Activated T-cell treated with anti-CD3 and anti-CD28 coated beads, Interleukin-2, amount 50 U/mL, for 1 hour (primary cell): ENCODE measurements at regions not wholly inside any gene's neighbourhood (a gene's known extent, or its start where the extent isn't known, plus 50 kb on each side); places are given as distances from the start of the nearest gene placed in this dataset.

ENCODE experiments used
- DNase-seq: peaks from one replicate; pipeline ENCODE4 v3.0.0-alpha.2; 2020

DNA sequence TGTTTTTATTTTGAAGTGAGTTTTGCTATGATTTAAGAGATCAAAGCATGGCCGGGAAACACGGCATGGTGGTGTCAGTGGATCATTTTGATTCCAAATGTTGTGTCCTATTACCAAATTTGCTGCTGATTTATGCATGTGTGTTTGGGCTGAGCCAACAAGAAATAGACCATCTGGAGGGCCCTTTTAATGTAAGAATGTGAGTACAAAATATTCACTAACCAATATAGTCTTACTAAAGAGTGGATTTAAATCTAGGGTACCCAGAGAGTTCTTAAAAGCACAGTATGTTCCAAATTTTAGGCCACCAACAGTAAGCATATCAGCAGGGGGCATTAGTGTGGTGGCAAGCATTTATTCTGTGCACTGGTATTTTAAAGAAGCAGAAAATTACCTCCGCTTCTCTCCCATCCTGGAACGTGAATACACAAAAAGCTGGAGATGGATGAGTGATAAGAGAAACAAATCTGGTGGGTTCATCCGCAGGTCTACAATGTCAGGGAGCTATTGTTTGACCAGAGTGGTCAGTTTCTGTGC lies 444.4 kb upstream of the IGFBP7 start:
- DNase-seq, result no peak

DNA sequence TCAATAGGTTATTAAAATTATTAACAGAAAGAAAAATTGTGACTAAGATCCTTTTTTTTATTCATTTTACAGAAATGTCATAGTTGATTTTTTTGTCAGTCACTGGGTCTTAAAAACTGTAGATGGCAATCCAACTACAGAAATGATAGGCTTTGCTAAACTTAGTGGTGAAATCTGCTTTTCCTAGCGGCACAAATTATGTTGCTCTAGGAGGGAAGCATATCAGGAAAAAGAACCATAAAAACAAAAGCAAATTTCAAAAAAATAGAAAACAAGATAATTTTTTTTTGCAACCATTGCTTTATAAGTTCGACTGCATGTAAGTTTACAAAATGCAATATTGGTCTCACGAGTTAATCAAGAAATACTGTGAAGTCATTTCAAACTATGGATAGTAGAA lies 443.5 kb upstream of the IGFBP7 start:
- no peak for DNase-seq

DNA sequence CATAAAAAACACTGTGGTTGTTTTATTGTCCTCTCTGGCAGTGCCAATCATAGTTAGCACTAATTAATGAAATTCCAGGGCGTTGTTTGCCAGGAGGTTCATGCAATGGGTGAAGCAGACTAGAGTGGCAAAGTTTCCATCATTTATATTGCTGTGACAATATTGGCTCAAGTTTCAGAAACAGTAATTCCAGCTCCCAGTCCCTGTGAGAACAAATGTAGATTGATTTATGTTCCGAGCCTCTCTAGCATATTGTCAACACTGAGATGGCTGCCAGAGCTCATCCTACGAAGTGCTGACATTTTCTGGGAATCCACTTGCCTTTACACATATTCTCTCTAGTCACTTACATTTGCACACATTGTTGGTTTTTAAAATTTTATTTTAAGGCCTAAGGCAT lies 440.0 kb upstream of the IGFBP7 start:
- DNase-seq, result no peak

DNA sequence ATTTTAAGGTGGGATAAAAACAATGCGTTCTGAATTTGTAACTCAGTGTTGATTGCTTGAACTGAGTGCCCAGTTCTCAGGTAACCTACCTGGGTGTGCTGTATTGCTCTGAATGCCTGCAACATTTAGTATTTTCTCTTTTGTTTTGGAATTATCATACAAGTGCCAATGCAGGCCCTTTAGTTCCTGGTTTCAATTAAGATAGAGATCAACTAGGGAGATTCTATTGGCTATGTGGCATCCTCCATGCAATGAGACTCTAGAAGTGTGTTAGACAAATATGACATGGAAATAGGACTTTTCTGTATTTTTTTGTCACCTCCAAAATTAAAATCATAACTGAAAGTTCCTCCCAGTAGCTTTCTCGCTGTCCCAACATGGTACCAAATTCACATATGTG lies 438.7 kb upstream of the IGFBP7 start:
- no peak for DNase-seq

DNA sequence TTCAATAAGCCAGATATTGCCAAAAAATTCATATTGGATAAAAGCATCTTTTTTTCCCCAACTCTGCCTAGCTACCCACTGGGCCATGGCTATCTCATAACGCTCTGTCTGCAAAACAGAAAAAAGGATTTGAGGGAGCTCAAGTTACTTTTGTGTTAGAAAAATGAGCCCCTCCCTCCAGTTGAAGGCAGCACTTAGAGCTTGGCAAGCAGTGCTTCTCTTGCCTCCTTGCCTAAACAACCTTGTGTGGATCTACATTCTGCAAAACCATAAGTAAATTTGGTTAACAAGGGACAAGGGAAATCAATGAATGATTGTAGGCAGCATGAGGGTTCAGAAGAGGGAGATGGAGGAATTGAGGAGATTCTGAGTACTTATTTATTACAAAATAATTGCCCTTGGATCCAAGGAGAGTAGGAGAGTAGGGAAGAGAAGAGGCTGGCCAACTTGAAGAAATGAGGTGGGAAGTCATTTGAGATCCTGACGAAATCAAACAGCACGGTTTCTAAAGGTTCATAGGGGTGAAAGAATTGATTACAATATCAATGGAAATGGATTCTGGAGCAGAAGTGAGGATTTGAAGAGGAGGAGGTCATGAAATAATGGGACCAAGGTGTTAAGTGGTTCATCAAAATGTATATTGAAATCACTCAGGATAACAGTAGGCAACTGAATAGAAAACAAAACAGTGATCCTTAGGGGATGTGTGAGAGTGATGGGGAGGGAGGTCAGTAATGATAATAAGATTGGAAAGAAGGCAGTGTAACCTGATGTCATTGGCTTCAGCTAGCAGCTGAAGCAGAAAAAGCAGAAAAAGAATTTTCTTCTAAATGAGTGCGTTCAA lies 434.8 kb upstream of the IGFBP7 start:
- no peak for DNase-seq

DNA sequence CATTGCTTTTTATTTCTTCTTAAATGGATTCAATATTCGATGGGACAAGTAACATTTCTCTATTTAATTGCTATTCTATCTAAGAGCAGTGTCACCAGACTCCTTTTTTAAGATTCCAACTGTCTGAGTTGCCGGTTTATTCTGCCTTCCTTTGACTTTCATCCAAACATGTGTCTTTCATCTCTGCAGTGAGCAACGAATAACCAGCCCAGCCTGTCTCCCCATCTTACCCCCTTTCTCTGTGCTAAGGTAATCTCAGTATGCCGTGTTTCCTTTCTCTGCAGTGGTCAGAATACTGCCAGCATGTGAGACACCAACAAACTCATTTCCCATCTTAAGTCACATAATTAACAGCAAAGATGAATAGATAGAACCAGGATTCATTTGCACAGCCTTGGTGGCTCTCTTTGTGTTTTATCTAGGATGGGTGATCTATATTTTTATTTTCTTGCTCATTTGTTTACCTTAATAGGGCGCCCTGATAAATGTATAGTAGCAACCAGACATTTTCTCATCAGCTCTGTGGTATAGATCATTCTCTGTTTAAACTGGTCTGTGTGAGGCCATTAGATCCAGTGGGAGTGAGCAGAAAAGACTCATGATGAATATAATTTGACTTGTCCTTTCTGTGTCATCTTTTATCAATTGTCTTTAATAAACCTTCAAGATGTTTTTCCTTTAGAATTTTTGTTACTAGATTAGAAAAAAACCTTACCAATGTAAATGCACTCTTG lies 394.8 kb upstream of the IGFBP7 start:
- DNase-seq, result no peak

DNA sequence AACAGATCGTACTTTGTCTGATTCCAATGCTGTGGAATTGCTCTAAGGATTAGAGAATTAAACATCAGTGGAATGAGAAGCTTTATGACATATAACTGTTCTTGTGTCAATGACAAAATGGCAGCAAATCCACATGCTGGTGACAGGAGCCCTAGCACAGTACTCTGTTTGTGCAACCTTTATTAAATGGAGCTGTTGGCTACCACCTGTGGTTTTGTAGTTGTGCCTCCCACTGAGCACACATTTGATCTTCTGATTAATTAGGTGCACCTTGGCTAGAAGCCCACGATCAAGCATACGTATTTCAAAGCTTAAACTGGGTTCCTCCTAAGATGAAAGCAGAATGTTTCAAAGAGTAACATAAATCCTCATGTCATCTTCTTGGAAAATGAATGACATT lies 394.0 kb upstream of the IGFBP7 start:
- no peak for DNase-seq

DNA sequence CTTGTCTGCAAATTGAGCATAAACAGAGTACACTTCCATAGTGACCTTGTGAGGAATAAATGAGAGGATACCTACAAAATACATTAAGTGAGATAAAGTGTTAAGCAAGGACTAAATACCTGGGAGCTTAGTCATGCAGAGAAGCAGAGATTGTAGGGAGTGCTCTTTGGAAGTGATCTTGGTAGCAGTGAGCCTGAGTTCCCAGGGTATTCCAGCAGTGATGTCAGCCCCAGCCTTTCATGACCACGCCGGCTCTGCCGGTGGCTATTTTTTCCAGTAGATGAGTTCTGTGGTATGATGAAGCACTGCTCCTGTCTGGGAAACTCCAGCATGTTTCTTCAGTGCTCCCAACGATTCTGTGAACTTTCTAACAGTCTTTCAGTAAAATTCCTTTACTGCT lies 391.5 kb upstream of the IGFBP7 start:
- no peak for DNase-seq

DNA sequence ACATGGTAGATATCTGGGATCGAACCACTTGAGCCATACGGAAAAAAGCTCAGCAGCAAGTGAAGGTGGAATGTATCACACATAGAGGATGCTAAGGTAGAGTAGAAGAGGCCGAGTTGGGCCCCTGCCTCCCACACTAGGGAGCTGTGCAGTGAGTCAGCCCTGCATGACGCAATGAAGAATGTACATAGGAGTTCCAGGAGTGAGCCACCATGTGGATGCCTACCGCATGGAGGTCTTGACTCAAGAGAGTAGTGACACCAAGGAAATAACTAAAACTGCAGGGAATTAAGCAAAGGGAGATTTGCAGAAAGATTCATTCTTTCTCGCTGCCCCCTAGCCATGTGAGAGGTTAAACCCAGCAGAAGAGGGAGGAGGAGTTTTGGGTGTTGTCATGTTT lies 389.6 kb upstream of the IGFBP7 start:
- DNase-seq, result no peak

DNA sequence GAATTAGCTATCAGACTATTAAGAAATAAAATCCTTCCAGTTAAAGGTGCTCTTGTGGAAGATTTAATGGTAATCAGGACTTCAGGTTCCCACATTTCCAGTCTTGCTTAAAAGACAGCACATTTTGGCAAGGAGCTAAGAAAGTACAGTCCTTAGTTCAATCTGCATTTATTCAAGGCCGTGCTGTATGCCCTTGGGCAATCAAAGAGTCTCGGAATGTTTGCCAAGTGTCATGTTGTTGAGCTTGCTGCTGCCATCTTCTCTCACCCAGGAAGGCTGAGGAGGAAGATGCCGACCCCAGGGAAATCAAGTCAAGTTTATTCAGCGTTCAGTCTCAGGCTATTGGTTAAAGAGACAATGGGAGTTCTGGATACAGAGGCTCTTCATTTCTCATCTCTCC lies 388.1 kb upstream of the IGFBP7 start:
- no peak for DNase-seq

DNA sequence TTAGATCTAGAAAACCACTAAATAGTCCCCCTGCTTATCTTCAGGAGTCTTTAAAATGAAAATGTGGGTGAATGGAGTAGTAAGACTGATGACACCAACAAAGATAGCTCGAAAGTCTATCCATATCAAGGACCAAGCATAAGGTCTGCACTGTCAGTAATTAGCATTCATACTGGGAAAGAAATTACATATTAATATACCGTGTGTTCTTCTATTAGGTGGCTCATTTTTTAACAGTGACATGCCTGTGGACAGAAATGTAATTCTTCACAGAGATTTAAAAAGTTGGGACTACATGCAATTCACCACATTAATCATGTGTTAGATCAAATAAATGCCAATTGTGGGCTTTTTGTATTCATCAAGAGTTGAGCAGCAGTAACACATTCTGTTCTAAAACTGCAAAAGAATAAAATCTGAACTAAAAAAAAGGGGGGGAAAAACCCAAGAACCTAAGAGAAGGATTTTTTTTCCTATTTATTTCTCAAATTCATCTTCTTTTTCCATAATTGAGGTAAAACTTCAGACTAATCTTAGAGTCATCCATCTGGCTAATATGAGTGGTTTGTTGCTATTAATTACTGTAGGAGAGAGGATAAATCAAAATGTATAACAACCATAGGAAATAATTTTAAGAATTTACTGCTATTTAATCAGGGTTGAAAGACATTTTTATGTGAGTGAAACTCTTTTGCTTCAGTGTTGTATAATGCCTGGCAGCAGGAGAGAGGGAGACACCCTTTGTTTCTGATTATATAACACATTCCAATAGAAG lies 386.7 kb upstream of the IGFBP7 start:
- DNase-seq, result no peak

DNA sequence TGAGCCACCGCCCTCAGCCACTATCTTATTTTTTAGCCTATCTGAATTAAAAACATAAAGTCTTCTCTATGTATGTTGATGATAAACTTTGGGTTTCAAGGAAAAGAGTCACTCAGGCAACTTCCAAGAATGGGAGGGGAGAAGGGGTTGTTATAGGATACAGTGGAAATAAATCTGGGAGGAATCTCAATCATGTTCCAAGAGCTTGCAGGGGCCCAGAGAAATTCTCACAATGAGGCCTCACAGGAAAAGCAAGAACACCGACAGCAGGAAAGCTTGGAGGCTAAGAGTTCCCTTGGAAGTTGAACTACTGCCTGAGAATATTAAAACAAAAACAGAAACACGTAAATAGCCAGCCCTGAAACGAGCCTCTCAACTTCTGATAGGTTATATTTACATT lies 384.6 kb upstream of the IGFBP7 start:
- DNase-seq, result no peak

DNA sequence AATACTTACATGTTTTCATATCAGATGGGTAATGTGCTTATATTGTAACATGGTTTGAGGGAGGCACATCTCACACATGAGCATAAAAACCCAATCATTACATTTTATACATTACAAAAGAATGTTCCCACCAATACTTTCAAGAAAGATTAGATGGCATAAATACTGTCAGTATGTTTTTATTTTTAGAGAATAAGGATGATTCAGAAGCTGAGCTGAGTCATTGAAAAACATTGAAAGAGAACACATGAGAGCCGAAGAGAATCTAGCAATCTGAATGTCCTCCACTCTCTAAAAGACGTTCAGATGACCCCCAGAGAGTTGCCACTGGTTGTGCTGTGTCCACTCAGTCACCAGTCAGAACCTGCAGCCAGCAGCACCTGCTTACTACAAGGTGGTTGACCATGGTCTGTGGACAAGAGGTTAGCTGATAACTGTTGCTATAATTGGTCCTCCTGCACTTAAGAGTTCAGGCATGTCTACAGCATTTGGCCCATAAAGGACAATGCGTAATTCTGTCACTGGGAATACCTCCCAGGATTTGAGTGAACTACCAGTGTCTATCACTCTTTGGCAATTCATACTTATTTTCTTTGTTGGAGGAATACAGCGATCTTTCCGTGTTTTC lies 382.2 kb upstream of the IGFBP7 start:
- DNase-seq, result no peak

DNA sequence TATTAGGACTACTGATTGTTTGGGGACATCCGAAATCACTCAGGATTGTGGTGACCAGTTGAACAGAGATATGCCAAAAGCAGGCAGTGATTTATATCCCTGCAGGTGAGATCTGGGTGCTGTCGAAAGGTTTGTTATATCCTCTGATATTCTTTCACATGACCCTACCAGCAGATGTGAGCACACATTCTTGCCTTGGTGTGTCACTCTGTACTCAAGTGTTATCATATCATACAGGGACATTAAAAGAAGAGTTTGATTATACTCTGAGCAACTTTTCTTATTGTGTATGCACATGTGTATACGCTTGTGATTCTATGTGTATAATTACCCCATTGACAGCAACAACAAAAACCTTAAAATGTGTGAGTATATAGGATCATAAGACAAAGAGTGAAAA lies 381.2 kb upstream of the IGFBP7 start:
- DNase-seq, result no peak

DNA sequence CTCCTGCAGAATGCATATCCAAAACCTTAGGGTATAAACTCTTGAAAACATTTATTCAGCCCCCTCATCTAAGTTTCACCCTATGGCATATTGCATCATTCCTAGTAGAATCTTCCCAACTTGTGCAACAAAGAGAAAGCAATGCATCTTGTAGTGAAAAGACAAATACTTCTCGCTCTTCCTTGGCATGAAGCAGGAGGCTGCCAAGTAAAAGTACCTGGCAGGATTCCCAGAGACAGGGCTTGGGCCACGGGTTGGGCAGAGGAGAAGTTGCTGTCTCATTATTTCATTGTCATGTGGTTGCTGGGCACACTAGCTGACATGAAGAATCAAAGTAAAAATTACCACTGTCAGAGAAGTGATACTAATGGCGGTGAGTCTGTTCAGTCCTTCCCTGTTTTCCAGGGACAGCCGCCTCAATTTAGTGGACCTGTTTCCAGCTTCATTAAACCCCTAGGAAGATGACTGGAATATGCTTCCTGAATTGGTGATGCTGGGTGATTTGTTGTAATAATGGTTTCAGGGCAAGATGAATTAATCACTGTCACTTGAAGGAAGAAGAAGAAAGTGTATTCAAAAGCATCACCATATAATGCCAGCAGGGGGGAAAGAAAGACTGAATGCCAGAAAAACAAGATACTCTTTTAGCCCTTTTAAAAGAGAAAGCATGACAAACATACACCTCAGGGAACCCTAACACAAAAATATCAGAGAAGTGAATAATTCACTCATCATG lies 380.5 kb upstream of the IGFBP7 start:
- DNase-seq, result no peak

DNA sequence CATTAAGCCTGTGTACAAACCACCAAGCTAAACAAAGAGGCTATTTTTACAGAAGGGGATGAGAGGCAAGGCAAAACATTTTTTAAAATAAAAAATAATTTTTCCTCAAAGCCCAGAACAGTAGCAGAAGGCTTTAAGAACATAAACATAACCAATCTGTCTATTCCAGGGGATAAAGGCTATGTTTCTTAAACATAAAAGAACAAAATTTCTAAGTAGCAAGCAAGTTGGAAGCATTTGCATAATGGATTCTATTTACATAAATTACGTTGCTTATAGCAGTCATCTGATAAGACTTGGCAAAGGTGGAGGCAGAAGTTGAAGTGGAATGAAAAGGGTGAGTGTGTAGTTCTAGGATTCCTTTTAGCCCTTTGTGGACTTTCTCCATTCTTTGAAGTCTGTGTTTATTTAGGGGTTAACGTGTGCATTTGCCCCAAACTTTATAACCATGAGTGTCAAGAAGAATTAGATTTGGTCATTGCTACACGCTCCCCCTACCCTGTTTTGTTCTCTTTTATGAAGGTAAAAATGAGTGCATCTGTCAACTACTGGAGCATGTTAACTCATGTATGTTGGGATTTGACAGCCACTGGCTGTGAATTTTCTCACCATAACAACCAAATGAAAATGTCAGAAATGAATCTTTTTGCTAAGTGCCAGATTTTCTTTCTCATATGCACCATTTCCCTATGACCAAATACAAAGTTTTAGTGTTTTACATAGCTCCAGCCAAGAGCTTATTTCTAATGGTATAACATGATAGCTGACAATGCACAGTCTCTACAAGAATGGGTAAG lies 378.4 kb upstream of the IGFBP7 start:
- DNase-seq, result no peak

DNA sequence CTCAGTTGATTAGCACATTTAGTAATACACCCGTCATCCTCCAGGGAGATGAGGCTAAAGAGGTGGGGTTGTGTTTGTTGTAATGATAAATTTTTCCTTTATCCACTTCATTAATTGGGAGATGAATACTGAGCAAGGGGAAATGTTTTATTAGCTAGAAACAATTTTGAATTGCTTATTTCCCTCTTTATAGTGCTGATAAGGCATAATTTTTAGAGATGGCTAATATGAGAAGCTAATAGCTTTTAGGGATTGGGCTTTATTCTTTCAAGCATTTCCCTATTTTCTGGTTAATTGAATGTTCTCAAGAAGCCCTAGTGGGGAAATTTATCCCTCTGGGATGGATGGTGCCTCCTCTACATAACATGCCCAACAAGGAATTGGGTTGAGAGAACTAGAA lies 365.2 kb upstream of the IGFBP7 start:
- DNase-seq, result no peak

DNA sequence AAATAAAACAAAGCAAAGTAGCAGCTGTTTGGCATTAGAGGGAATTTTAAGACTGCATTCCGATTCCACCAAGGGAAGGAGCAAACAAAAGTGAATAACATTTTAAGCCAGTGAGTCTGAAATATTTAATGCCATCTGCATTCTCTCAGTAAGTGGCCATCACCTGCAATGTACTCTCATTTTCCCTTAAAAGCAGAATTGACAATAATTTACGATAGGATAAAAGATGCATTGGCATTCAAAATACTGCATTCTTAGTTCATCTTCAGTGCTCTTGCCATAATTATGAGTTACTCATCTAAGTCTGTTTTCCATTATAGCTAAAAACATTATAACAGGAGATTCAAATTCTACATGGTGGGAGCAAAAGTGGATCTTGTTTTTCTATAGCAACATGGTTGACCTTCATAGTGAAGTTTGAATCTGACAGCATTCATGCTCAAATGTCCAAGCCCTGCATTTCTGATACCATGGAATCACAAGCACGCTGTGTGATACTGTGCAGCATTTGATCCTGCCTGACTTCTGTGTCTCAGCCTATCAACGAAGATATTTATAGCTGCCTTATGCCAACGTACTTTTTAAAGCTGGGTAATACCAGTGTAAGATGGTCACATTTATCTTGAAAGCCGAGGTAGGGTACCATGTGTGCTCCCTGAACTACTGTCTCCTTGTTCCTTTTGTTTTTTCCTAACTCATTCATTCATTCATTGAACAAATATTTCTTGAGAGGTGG lies 355.3 kb upstream of the IGFBP7 start:
- DNase-seq, result no peak

DNA sequence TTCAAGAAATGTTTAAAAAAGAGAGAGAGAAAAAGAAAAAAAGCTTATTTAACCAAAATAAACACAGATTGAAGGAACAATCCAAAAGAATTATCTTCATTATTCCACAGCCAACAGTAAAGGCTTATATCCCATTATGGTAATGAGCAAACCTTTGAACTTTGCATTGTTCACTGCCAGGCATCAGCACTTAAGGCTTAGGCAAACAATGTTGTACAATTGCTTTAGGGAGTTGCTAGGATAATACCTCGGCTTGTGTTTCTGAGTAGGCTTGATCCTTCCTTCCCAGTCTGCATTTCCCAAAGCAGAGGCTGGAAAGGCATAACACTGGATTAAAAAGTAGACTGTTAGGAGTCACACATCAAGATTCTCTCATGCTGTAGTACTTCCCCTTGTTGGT lies 352.7 kb upstream of the IGFBP7 start:
- no peak for DNase-seq

DNA sequence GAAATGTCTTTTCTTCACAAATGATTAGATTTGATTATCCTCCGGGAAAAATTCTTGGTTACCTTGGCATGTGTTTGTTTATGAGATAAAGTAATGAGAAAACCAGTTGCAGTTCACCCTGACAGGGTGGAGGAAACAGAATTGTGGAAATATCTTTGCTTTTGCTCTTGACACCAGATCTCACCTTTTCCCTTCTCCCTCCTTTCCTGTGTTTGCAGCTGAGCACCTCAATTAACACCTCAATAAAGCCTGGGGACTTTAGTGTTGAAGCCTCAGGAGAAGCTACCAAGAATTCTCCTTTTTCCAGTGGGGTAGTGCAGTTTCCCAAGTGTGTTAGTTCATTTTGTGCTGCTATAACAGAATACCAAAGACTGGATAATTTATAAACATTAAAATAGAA lies 350.8 kb upstream of the IGFBP7 start:
- no peak for DNase-seq

DNA sequence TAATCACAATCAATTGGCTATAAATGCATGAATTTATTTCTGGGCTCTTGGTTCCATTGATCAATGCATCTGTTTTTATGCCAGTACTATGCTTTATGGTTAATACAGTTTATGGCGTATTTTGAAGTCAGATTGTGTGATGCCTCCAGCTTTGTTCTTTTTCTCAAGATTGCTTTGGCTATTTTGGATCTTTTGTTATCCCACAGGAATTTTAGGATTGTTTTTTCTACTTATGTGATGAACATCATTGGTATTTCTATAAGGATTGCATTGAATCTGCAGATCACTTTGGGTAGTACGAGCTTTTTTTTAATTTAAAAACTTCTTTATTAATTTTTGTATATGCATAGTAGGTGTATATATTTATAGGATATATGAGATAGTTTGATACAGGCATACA lies 338.7 kb upstream of the IGFBP7 start:
- no peak for DNase-seq
